Liver (tissue), 3 donors: ENCODE measurements at regions not wholly inside any gene's neighbourhood (a gene's known extent, or its start where the extent isn't known, plus 50 kb on each side); places are given as distances from the start of the nearest gene placed in this dataset.

Experiments
- ATF3 ChIP-seq: IDR thresholded peaks from 2 replicates; pipeline ENCODE4 v1.6.1; 2016; ENCODE audit warnings: antibody characterized with exemption
- JUND ChIP-seq, 2 donors: IDR thresholded peaks; 2 replicates each; pipeline ENCODE4 v1.6.1; 2016; ENCODE audit warnings: antibody characterized with exemption in 2 of 2
- RAD21 ChIP-seq, 2 donors: IDR thresholded peaks; 2 replicates each; pipeline ENCODE4 v1.6.1; 2016; ENCODE audit warnings: antibody characterized with exemption in 2 of 2, mild to moderate bottlenecking in 2 of 2
- REST ChIP-seq: IDR thresholded peaks from 2 replicates; pipeline ENCODE4 v1.6.1; 2016; ENCODE audit warnings: antibody characterized with exemption, mild to moderate bottlenecking
- TAF1 ChIP-seq: conservative IDR thresholded peaks from 2 replicates; pipeline ENCODE4 v1.6.1; 2016; ENCODE audit warnings: antibody characterized with exemption, mild to moderate bottlenecking
- YY1 ChIP-seq: IDR thresholded peaks from 2 replicates; pipeline ENCODE4 v1.6.1; 2016; ENCODE audit warnings: antibody characterized with exemption, mild to moderate bottlenecking
- TF ChIP-seq, protein P1 (sequence below): fragments of 150-350 bp; IDR thresholded peaks from 2 replicates; pipeline ENCODE4 v1.5.1; 2017; ENCODE audit warnings: improper control_type of control experiment, low read depth, low read length; ENCODE audit not compliant: missing input control
- TF ChIP-seq, protein P2 (sequence below): IDR thresholded peaks from 2 replicates; pipeline ENCODE4 v1.6.1; 2016; ENCODE audit warnings: antibody characterized with exemption
- donor health status: healthy.
- donor health status: healthy.

- TF ChIP-seq ATF3, result no peak
- TF ChIP-seq RAD21 (IDR thresholded peaks at IDR 0.05), result no peak
- TF ChIP-seq, protein P1, sequence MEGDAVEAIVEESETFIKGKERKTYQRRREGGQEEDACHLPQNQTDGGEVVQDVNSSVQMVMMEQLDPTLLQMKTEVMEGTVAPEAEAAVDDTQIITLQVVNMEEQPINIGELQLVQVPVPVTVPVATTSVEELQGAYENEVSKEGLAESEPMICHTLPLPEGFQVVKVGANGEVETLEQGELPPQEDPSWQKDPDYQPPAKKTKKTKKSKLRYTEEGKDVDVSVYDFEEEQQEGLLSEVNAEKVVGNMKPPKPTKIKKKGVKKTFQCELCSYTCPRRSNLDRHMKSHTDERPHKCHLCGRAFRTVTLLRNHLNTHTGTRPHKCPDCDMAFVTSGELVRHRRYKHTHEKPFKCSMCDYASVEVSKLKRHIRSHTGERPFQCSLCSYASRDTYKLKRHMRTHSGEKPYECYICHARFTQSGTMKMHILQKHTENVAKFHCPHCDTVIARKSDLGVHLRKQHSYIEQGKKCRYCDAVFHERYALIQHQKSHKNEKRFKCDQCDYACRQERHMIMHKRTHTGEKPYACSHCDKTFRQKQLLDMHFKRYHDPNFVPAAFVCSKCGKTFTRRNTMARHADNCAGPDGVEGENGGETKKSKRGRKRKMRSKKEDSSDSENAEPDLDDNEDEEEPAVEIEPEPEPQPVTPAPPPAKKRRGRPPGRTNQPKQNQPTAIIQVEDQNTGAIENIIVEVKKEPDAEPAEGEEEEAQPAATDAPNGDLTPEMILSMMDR, result no peak
- no peak for TF ChIP-seq TAF1
- no peak for TF ChIP-seq REST
- TF ChIP-seq, protein P2, sequence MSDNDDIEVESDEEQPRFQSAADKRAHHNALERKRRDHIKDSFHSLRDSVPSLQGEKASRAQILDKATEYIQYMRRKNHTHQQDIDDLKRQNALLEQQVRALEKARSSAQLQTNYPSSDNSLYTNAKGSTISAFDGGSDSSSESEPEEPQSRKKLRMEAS, result no peak
- TF ChIP-seq JUND (IDR thresholded peaks at IDR 0.05), result no peak
- no peak for TF ChIP-seq YY1
These were observed 105.3 kb downstream of the SLC10A2 start for GRCh38 chr13:102960959-102961358.
